ENCODE measurements at regions not wholly inside any gene's neighbourhood (a gene's known extent, or its start where the extent isn't known, plus 50 kb on each side); places are given as distances from the start of the nearest gene placed in this dataset.
"Not testable (repeated sequence)": the region's sequence is repeated elsewhere in the genome, so short reads cannot be mapped to it uniquely, and the experiment has no call there.

- DNase-seq, result no peak
These were observed 66.1 kb downstream of the RBMX2 start for GRCh38 chrX:130467936-130468335.

GRCh38 chrX:130468395-130468923 lies 66.7 kb downstream of the RBMX2 start:
- DNase-seq, result no peak

DNA sequence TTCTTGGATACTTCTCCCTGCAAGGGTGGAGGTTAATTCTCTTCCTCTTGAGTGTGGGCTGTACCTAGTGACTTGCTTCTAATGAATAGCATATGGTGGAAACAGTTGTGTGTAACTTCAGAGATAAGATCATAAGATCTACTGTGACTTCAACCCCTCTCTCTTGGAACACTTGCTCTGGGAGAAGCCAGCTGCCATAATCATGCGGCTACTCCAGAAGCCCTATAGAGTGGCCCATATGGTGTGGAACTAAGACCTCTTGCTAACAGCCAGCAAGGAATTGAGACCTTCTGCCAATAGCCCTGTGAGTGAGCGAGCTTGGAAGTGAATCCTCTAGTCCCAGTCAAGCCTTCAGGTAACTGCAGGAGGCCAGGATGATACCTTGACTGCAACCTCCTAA lies 81.1 kb downstream of the RBMX2 start:
- no peak for DNase-seq

GRCh38 chrX:130485870-130486269 lies 84.1 kb downstream of the RBMX2 start:
- DNase-seq, result no peak

GRCh38 chrX:130495502-130495901 lies 93.7 kb downstream of the RBMX2 start:
- DNase-seq, result not testable (repeated sequence)

GRCh38 chrX:130497531-130497930 lies 95.7 kb downstream of the RBMX2 start:
- DNase-seq, result no peak

DNA sequence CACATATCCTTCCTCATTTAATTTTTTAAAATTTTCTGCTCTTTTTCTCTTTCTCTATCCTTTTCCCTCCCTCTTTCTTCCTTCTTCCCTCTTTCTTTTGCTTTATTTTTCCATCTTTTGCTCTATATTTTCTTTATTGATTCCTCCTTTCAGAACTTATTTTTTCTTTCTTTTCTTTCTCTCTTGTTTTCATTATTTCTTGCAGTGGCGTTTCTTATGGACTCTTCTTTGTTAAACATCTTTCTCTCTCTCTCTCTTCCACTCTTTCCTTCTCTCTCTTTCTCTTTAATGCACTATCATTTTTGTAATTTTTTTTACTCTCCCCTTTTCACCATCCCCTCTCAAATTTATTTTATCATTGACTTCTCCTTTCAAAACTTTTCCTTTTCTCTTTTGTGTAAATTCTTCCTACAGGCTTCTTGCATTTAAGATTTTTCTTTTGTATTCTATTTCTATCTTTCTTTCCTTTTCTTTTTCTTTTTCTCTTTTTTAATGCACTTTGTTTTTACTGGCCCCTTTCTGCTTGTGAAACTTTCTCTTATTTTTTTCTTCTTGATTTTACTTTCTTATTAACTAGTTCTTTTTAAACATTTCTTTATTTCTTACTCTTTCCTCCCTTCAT lies 97.0 kb downstream of the RBMX2 start:
- DNase-seq, result no peak

DNA sequence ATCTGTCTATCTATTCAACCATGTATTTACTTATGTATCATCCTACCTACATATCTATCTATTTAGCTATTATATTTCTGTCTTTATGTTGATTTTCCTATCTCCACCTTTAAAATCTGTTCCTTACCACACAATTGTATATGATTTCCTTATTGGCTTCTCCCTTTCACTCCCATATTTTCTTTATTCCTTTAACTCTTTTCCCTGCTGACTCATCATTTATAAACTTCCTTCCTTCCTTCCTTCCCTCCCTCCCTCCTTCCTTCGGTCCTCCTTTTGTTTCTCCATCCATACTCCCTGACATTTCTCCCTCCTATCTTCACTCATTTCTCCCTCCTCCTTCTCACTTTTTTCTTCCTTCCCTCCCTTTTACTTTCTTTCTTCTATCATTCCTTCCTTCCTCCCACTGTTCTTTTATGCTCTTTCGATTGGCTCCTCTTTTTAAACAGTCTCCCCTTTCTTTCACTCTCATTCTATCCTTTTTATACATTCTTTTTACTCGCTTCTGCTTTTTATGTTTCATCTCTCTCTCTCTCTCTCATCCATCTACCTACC lies 100.3 kb downstream of the RBMX2 start:
- no peak for DNase-seq

DNA sequence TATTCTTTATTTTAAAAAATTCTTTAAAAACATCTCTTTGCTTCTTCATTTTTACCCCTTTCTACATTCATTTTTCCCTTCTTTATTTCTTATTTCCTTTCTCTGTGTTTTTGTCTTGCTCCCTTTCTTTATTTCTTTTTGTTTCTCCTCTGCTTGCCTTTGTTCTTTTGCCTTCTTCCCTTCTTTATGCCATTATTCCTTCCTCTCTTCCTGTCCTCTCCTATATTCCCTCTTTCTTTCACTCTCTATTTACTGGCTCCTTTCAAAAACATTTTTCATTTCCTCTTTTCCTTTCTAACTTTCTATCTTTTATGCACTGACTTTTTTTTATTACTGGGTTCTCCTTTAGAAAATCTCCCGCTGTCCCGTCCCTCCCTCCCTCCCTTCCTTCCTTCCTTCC lies 102.2 kb downstream of the RBMX2 start:
- no peak for DNase-seq

- DNase-seq, result no peak
These were observed 105.2 kb downstream of the RBMX2 start for GRCh38 chrX:130507015-130507414.

GRCh38 chrX:130512534-130512933 lies 110.7 kb downstream of the RBMX2 start:
- not testable (repeated sequence) for DNase-seq

DNA sequence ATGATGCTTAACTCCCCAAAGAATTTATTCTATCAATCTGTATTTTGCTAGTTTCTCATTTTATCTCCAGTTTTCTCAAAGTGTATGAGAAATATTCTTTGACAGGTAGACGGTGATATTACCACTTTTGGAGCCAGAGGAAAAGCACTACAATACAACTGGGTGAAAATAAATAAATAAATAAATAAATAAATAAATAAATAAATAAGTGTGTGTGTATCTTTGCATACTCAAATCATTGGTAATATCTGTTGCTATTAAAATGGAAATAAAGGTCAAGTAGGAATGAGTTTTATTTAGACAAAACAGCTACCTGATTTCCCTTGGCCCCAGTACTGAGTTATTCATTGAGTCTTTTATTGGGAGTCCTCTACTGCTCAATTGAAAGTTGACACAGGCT lies 114.3 kb downstream of the RBMX2 start:
- DNase-seq, result no peak

GRCh38 chrX:130523460-130524394 lies 121.9 kb downstream of the RBMX2 start:
- DNase-seq, result no peak

GRCh38 chrX:130524476-130525194 lies 122.8 kb downstream of the RBMX2 start:
- DNase-seq, result no peak

GRCh38 chrX:130529531-130529930 lies 127.7 kb downstream of the RBMX2 start:
- DNase-seq, result no peak

DNA sequence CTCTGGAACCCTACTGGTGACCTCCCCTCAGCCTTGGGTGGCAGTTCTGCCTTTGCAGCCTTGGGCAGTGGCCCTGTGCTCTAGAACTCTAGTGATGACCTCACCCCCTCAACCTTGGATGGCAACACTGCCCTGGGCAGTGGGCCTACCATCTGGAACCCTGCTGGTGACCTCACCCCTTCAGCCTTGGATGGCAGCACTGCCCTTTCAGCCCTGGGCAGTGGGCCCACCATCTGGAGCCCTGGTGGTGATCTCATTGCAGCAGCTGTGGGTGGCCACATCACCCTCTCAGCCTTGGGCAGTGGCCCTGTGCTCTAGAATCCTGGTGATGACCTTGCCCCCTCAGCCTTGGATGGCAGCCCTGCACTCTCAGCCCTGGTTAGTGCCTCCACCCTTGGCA lies 129.3 kb downstream of the RBMX2 start:
- DNase-seq, result no peak

- DNase-seq, result peak; percentile 19
These were observed 138.0 kb downstream of the RBMX2 start for GRCh38 chrX:130539721-130540321.

DNA sequence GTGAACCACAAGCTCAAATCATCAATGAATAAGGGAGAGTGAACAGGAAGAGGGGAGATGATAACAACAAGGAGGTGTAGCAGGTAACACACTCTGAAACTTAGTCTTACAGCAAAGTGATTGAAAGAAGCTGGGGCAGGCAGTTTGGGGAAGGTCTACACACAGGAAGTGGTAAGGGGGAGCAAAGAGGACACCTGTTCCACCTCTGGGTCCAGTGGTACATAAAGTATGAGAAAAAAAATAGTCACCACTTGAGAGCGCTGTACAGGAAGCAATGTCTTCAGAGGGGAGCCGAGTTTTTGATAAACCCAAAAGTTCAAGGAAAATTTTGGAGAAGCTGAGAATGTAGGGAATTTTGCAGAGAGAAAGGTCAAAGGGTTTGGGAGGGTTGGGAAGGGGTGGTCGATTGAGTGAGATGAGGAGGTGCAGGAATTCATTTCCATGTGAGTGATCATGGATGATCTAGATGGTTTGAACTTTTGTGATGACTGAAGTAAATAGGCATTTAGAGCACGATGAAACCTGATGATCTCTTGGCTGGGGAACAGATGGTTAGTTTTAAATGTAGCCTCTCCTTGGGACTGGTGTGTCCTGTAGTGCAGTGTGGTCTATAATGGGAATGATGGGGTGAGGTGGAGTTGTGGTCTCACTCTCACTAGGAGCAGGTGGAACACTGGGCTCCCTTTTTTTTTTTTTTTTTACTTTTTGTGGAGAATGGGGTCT lies 142.0 kb downstream of the RBMX2 start:
- DNase-seq, result no peak

GRCh38 chrX:130545796-130546195 lies 144.0 kb downstream of the RBMX2 start:
- no peak for DNase-seq

DNA sequence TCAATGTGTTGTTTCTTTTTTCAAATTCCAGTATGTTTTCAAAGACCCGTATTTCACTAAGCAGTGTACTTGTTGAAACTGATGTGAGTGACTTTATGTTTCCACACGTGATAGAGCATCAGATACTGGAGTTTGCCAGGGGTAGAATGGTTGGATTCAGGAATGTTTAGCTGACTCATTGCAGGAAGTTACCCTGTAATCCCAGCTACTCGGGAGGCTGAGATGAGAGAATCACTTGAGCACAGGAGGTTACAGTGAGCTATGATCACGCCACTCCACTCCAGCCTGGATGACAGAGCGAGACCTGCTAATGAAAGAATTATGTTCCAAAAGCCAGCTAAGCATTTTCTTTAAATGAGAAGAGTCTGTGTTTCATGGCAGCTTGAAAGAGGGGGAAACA lies 147.6 kb downstream of the RBMX2 start:
- not testable (repeated sequence) for DNase-seq

DNA sequence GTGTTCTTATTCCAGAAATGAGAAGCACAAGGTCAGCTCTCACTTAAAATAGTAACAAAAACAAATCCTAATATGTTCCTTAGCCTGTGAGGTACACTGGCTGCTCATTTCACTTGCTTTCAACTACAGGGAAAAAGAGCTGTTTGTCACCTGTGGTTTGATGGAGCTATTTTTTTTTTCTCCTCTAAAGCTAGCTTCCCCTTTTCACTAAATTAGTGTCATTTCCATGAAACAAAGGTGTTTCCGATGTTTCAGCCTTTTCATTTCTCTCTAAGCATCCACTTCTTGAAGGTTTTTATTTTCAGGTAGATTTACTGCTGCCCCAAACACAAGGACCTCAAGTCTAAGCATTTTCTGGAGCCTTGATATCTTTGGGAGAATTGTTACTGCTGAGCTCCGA lies 148.6 kb downstream of the RBMX2 start:
- no peak for DNase-seq
